ENCODE measurements at regions not wholly inside any gene's neighbourhood (a gene's known extent, or its start where the extent isn't known, plus 50 kb on each side); places are given as distances from the start of the nearest gene placed in this dataset.

- Mint-ChIP-seq H3K27me3 (no peaks in the 10 kb centered on the region), H3K4me3 (no peak overlapping the region), H3K9me3 (peaks cover 0 to 13% of the 10 kb centered on the region in 2 donors), H3K4me1 (peaks cover 20% of the 10 kb centered on the region), H3K27ac (peak overlapping the region in 1 of 2 donors; percentile 1)
- DNase-seq (no peak), ATAC-seq (no peak)
These were observed 104.8 kb upstream of the CPEB4 start for GRCh38 chr5:173783371-173783770.

- H3K4me3 Mint-ChIP-seq: no peak overlapping the region
- H3K27ac Mint-ChIP-seq: no peak overlapping the region
- no peak for ATAC-seq
- DNase-seq: no peak
- H3K9me3 Mint-ChIP-seq: peaks cover 0 to 13% of the 10 kb centered on the region in 2 donors
- H3K27me3 Mint-ChIP-seq: no peaks in the 10 kb centered on the region
- peaks cover 20% of the 10 kb centered on the region for H3K4me1 Mint-ChIP-seq
These were observed 102.7 kb upstream of the CPEB4 start for GRCh38 chr5:173785400-173785799.

GRCh38 chr5:173785866-173786265 is 102.3 kb upstream of the CPEB4 start:
- Mint-ChIP-seq H3K27me3 (no peaks in the 10 kb centered on the region), H3K4me3 (no peak overlapping the region), H3K9me3 (peaks cover 0 to 13% of the 10 kb centered on the region in 2 donors), H3K4me1 (peaks cover 20% of the 10 kb centered on the region), H3K27ac (no peak overlapping the region)
- no peak for ATAC-seq
- no peak for DNase-seq

GRCh38 chr5:173786286-173787187 is 101.6 kb upstream of the CPEB4 start:
- peaks cover 16% of the 10 kb centered on the region for H3K4me1 Mint-ChIP-seq
- ATAC-seq: peak; percentile 42
- DNase-seq: no peak
- H3K9me3 Mint-ChIP-seq: peaks cover 0 to 10% of the 10 kb centered on the region in 2 donors
- H3K4me3 Mint-ChIP-seq: no peak overlapping the region
- H3K27ac Mint-ChIP-seq: peak overlapping the region in 1 of 2 donors; percentile 70
- H3K27me3 Mint-ChIP-seq: no peaks in the 10 kb centered on the region

GRCh38 chr5:173789031-173789920 is 98.9 kb upstream of the CPEB4 start:
- peak overlapping the region in 1 of 2 donors; percentile 5 for H3K27ac Mint-ChIP-seq
- H3K4me1 Mint-ChIP-seq: peaks cover 5% of the 10 kb centered on the region
- H3K4me3 Mint-ChIP-seq: no peak overlapping the region
- H3K9me3 Mint-ChIP-seq: peaks cover 0 to 7% of the 10 kb centered on the region in 2 donors
- no peaks in the 10 kb centered on the region for H3K27me3 Mint-ChIP-seq
- no peak for DNase-seq
- ATAC-seq: no peak

- peak overlapping the region in 1 of 2 donors; percentile 40 for H3K27ac Mint-ChIP-seq
- peaks cover 5% of the 10 kb centered on the region for H3K4me1 Mint-ChIP-seq
- DNase-seq (no peak), ATAC-seq (no peak)
- peaks cover 0 to 7% of the 10 kb centered on the region in 2 donors for H3K9me3 Mint-ChIP-seq
- H3K4me3 Mint-ChIP-seq: no peak overlapping the region
- no peaks in the 10 kb centered on the region for H3K27me3 Mint-ChIP-seq
These were observed 97.9 kb upstream of the CPEB4 start for GRCh38 chr5:173790177-173790719.

- peaks cover 5% of the 10 kb centered on the region for H3K4me1 Mint-ChIP-seq
- no peak for ATAC-seq
These were observed 97.2 kb upstream of the CPEB4 start for GRCh38 chr5:173790836-173791546.

GRCh38 chr5:173791878-173792277 is 96.3 kb upstream of the CPEB4 start:
- H3K4me3 Mint-ChIP-seq: no peak overlapping the region
- ATAC-seq: no peak
- no peak for DNase-seq
- peaks cover 2% of the 10 kb centered on the region for H3K4me1 Mint-ChIP-seq
- H3K27ac Mint-ChIP-seq: peak overlapping the region; percentile 13 to 15
- H3K9me3 Mint-ChIP-seq: peaks cover 0 to 5% of the 10 kb centered on the region in 2 donors
- H3K27me3 Mint-ChIP-seq: no peaks in the 10 kb centered on the region

More at GRCh38 chr5:173790836-173791546, 97.2 kb upstream of the CPEB4 start:
- Mint-ChIP-seq H3K9me3 (peaks cover 0 to 7% of the 10 kb centered on the region in 2 donors), H3K27ac (no peak overlapping the region), H3K4me3 (no peak overlapping the region), H3K27me3 (no peaks in the 10 kb centered on the region)
- no peak for DNase-seq

GRCh38 chr5:173792781-173793547 is 95.2 kb upstream of the CPEB4 start:
- Mint-ChIP-seq H3K27ac (no peak overlapping the region), H3K9me3 (no peaks in the 10 kb centered on the region), H3K4me3 (no peak overlapping the region), H3K27me3 (no peaks in the 10 kb centered on the region), H3K4me1 (no peaks in the 10 kb centered on the region)
- no peak for ATAC-seq
- no peak for DNase-seq

- DNase-seq (no peak), ATAC-seq (no peak)
- H3K27ac Mint-ChIP-seq: peak overlapping the region in 1 of 2 donors; percentile 87
- H3K27me3 Mint-ChIP-seq: no peaks in the 10 kb centered on the region
- no peaks in the 10 kb centered on the region for H3K4me1 Mint-ChIP-seq
- no peaks in the 10 kb centered on the region for H3K9me3 Mint-ChIP-seq
- H3K4me3 Mint-ChIP-seq: no peak overlapping the region
These were observed 94.3 kb upstream of the CPEB4 start for GRCh38 chr5:173793648-173794548.

- Mint-ChIP-seq H3K4me3 (no peak overlapping the region), H3K9me3 (no peaks in the 10 kb centered on the region), H3K27me3 (peaks cover 4% of the 10 kb centered on the region), H3K27ac (peak overlapping the region in 1 of 2 donors; percentile 0), H3K4me1 (no peaks in the 10 kb centered on the region)
- ATAC-seq (no peak), DNase-seq (no peak)
These were observed 93.2 kb upstream of the CPEB4 start for GRCh38 chr5:173794901-173795416.

- Mint-ChIP-seq H3K27ac (no peak overlapping the region), H3K27me3 (peaks cover 7% of the 10 kb centered on the region), H3K4me3 (no peak overlapping the region), H3K4me1 (no peaks in the 10 kb centered on the region), H3K9me3 (no peaks in the 10 kb centered on the region)
- DNase-seq: no peak
- ATAC-seq: no peak
These were observed 92.5 kb upstream of the CPEB4 start for GRCh38 chr5:173795601-173796000.

- ATAC-seq: no peak
- peaks cover 7% of the 10 kb centered on the region for H3K27me3 Mint-ChIP-seq
These were observed 91.2 kb upstream of the CPEB4 start for GRCh38 chr5:173796721-173797495.

More at GRCh38 chr5:173796721-173797495, 91.2 kb upstream of the CPEB4 start:
- DNase-seq: no peak
- no peak overlapping the region for H3K4me3 Mint-ChIP-seq
- no peaks in the 10 kb centered on the region for H3K9me3 Mint-ChIP-seq
- H3K4me1 Mint-ChIP-seq: no peaks in the 10 kb centered on the region
- H3K27ac Mint-ChIP-seq: no peak overlapping the region

All from stimulated activated naive CD8-positive, alpha-beta T cell treated with anti-CD3 and anti-CD28 coated beads, Interleukin-15, amount 100 ng/mL, for 72 hours (primary cell).